GM19455 (cell line): ENCODE measurements at regions not wholly inside any gene's neighbourhood (a gene's known extent, or its start where the extent isn't known, plus 50 kb on each side); places are given as distances from the start of the nearest gene placed in this dataset.

Experiments
- ATAC-seq: cut with Tn5 transposase; IDR thresholded peaks from one replicate; pipeline ENCODE4 v1.9.1; 2021; ENCODE audit not compliant: unreplicated experiment

- ATAC-seq = no peak
These were observed 107.4 kb downstream of the NCOR2 start for GRCh38 chr12:124459852-124460645.

GRCh38 chr12:124458992-124459851 lies 108.2 kb downstream of the NCOR2 start:
- ATAC-seq = no peak

DNA sequence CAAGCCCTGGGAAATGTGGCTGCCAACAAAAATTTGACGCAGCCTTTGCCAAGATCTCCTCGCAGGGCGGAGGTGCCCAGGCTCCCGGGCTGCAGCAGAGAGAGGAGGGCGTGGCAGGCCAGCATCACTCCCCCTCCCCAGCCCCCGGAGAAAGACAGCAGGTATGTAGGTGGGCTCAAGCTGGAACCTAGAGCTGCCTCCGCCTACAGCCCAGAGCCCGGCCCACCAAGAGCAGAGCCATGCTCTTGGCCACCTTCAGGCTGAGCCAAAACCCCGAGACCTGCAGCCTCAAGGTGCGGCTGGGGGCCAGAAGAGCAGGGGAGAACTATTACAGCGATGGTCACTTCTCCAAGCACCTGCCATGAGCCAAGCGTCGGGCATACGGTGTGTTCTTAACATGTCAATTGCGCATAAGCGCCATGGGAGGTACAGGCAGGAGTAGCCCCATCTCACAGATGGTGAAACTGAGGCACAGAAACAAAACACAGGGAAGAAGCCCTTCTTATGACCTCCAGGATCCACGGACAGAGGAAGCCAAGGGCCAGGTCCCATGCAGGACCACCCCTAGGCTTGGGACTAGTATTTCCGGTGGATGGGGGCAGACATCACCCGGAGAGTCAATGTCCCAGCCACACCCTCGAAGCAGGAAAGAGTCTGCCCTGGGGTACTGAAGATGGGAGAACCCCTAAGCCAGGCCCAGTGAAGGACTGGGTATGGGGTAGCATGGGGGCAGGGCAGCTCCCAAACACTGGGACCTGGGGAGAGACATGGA lies 109.0 kb downstream of the NCOR2 start:
- no peak for ATAC-seq

DNA sequence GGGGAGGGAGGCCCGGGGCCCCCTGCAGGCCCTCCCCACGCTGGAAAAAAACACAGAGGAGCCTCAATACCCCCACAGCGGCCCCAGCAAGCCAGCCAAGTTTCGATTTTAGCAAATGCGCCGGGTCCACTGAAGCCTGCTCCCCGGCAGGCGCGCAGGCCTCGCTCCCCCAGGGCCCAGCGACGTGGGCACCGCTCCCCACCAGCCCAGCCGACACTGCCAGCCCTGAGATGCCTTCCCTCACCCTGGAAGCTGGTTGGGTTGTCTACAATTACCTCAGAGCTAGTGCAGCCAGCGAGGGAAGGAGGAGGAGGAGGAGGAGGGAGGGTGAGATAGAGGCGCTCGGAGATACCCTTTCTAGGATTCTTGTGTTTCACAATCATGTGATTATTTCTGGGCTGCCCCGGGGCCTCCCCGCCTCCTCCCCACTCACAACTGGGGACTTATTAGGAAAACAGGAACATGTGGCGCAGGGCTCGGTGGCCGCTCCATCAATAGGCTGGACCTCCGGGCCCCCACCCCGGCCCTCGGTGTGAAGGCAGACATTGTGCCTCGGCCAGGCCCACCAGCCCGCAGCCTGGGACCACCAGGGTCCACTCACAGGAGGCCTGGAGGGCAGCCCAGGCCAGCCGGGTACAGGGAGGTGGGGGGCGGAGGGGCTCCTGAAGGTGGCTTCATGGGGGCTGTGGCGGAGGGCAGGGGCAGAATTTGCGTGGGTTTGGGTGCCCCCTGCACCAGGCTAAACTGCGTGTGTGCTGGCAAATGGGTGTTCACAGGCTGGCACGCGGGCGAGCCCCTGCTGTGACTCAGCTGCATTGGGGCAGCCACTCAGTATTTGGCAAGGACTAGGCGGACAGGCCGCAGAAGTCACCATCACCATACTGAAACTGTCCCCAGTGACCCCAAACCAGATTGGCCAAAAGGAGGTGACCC lies 109.9 kb downstream of the NCOR2 start:
- peak; percentile 34 for ATAC-seq

- no peak for ATAC-seq
These were observed 110.7 kb downstream of the NCOR2 start for GRCh38 chr12:124456652-124457152.

- no peak for ATAC-seq
These were observed 111.2 kb downstream of the NCOR2 start for GRCh38 chr12:124456133-124456651.

GRCh38 chr12:124455336-124455735 lies 112.1 kb downstream of the NCOR2 start:
- ATAC-seq = no peak

DNA sequence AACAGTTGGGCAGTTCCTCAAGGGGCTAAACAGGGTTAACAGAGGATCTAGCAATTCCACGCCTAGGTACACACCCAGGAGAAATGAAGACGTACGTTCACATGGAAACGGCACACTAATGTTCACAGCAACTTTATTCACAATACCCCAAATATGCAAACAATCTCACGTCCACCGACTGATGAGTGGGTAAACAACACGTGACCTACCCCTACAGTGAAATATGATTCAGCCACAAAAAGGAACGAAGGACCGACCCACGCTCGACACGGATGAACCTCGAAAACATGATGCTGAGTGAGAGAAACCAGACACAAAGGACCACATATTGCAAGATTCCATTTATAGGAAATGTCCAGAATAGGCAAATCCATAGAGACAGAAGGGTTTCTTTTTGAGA lies 112.7 kb downstream of the NCOR2 start:
- no peak for ATAC-seq

GRCh38 chr12:124454352-124454725 lies 113.1 kb downstream of the NCOR2 start:
- no peak for ATAC-seq

- ATAC-seq = peak; percentile 76
These were observed 113.7 kb downstream of the NCOR2 start for GRCh38 chr12:124453419-124454351.

- no peak for ATAC-seq
These were observed 114.7 kb downstream of the NCOR2 start for GRCh38 chr12:124452576-124453331.

DNA sequence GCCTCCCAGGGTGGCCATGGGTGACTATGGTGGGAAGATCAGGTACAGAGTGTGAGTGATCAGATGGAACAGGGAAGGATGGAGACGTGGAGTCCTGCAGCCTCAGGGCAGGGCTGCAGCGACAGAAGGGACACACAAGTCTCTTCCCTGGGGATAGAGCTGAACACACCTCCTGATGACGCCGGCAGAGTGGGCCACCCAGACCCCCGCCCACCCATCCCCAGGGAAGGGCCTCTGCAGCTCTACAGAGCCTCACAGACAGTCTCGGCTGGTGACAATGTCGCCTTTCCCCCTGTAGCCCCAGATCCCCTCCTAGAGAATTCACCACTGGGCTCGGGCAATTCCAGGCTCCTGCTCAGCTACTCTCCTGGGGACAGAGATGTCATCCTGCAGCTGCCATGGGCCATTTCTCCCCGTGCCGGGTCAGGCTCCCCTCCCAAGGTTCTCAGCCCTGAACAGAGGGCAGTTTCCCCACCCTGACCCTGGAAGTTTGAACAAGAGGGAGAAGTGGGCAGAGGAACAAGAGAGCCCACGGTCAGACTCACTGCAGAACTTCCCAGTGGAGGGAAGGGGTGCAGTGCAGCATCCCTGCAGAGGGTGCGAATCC lies 115.7 kb downstream of the NCOR2 start:
- ATAC-seq = no peak

GRCh38 chr12:124451016-124451415 lies 116.4 kb downstream of the NCOR2 start:
- ATAC-seq = no peak

GRCh38 chr12:124450376-124450750 lies 117.0 kb downstream of the NCOR2 start:
- ATAC-seq = no peak

- no peak for ATAC-seq
These were observed 117.6 kb downstream of the NCOR2 start for GRCh38 chr12:124449623-124450375.

- ATAC-seq = no peak
These were observed 118.3 kb downstream of the NCOR2 start for GRCh38 chr12:124448955-124449622.
